HCT116 (cell line): ENCODE measurements at regions not wholly inside any gene's neighbourhood (a gene's known extent, or its start where the extent isn't known, plus 50 kb on each side); places are given as distances from the start of the nearest gene placed in this dataset.
"Not testable (repeated sequence)": the region's sequence is repeated elsewhere in the genome, so short reads cannot be mapped to it uniquely, and the experiment has no call there.

Experiments
- ATAC-seq: fragments of 200-7000 bp; cut with Tn5 transposase; 2 replicates; pipeline ENCODE4 v1.9.1; 2020; ENCODE audit warnings: mild to moderate bottlenecking, moderate library complexity
- BruUV-seq: library from RNA; stranded (reverse); fragments of 400-500 nt; replicated peaks from 2 replicates; lab custom pipeline; 2021; lab: Mats Ljungman, UMichigan
- CTCF ChIA-PET: fragments of 300-600 bp; sonication (Branson Sonifier 250); formaldehyde crosslinking; loops from one replicate; lab custom pipeline; 2021; ENCODE audit warnings: antibody characterized with exemption; lab: Charles Lee
- POLR2A ChIA-PET: fragments of 300-600, 350-600 bp; sonication (Branson Sonifier 250); formaldehyde crosslinking; loops from one replicate; lab custom pipeline; 2021; ENCODE audit warnings: antibody characterized with exemption; lab: Charles Lee
- RAD21 ChIA-PET, 2 experiments: fragments of 300-600 bp; sonication (Branson Sonifier 250); formaldehyde crosslinking; loops; one replicate each; lab custom pipeline; 2023; ENCODE audit warnings: low total read pairs in 2 of 2; ENCODE audit not compliant: uncharacterized antibody in 2 of 2, unreplicated experiment in 2 of 2, low non-redundant PET in 1 of 2; lab: Charles Lee
- DNase-seq: peaks from one replicate; pipeline ENCODE4 v3.0.0-alpha.2; 2010; ENCODE audit warnings: low read depth, low spot score
- H2AFZ ChIP-seq: fragments of 200-600 bp; shearing (Covaris generic), sonication (generic); 2 replicates; pipeline ENCODE4 v1.6.1; 2017; ENCODE audit warnings: low read depth, mixed run types, mixed read lengths, antibody characterized with exemption, low read length; ENCODE audit not compliant: poor library complexity, severe bottlenecking
- H3K27ac ChIP-seq: 2 replicates; pipeline ENCODE4 v1.5.1; 2012; ENCODE audit warnings: low read depth, low read length
- H3K27me3 ChIP-seq: fragments of 200-600 bp; sonication (generic); 2 replicates; pipeline ENCODE4 v1.6.1; 2016; ENCODE audit warnings: mixed run types, low read length, mixed read lengths; ENCODE audit not compliant: insufficient read depth
- H3K36me3 ChIP-seq, 2 experiments: fragments of 200-500 bp in 1 of 2; fragments of 200-600 bp in 1 of 2; sonication (Bioruptor generic) in 1 of 2; sonication (generic) in 1 of 2; 2 replicates each; pipeline versions ENCODE4 v1.5.1 to v1.6.1; 2014 to 2016; ENCODE audit warnings: low read length in 2 of 2, inconsistent platforms in 1 of 2, mixed read lengths in 1 of 2, mixed run types in 1 of 2; ENCODE audit not compliant: insufficient read depth in 2 of 2, control insufficient read depth in 1 of 2
- H3K4me1 ChIP-seq, 2 experiments: fragments of 200-600 bp in 1 of 2; sonication (generic) in 1 of 2; 2 replicates each; pipeline versions ENCODE4 v1.5.1 to v1.6.1; 2012 to 2017; ENCODE audit warnings: low read length in 2 of 2, inconsistent platforms in 1 of 2, mild to moderate bottlenecking in 1 of 2, mixed read lengths in 1 of 2, mixed run types in 1 of 2, moderate library complexity in 1 of 2; ENCODE audit not compliant: insufficient read depth in 2 of 2, control insufficient read depth in 1 of 2
- H3K4me2 ChIP-seq: fragments of 200-600 bp; sonication (generic); 2 replicates; pipeline ENCODE4 v1.6.1; 2017; ENCODE audit warnings: mixed run types, low read length, mixed read lengths
- H3K4me3 ChIP-seq, 2 experiments: fragments of 200-600 bp in 1 of 2; sonication (generic) in 1 of 2; replicated peaks in 1 of 2; 2 replicates each; pipeline ENCODE4 v1.5.1; 2011 to 2016; ENCODE audit warnings: low read length in 2 of 2, control low read depth in 1 of 2, low read depth in 1 of 2, mild to moderate bottlenecking in 1 of 2, mixed read lengths in 1 of 2, mixed run types in 1 of 2
- H3K79me2 ChIP-seq: fragments of 200-600 bp; sonication (generic); 2 replicates; pipeline ENCODE4 v1.6.1; 2017; ENCODE audit warnings: mild to moderate bottlenecking, mixed run types, low read length, moderate library complexity, mixed read lengths; ENCODE audit not compliant: insufficient read depth
- H3K9ac ChIP-seq: fragments of 200-600 bp; sonication (generic); 2 replicates; pipeline ENCODE4 v1.6.1; 2016; ENCODE audit warnings: low read length, mixed read lengths
- H3K9me2 ChIP-seq: fragments of 200-600 bp; sonication (generic), shearing (Covaris generic); 2 replicates; pipeline ENCODE4 v1.6.1; 2017; ENCODE audit warnings: mixed run types, mild to moderate bottlenecking, moderate library complexity; ENCODE audit not compliant: insufficient read depth
- H3K9me3 ChIP-seq, 2 experiments: fragments of 200-500 bp in 1 of 2; fragments of 200-600 bp in 1 of 2; sonication (Bioruptor generic) in 1 of 2; sonication (generic) in 1 of 2; 2 replicates each; pipeline ENCODE4 v1.6.1; 2014 to 2017; ENCODE audit warnings: low read length in 2 of 2, mixed read lengths in 2 of 2, inconsistent platforms in 1 of 2, low read depth in 1 of 2, mild to moderate bottlenecking in 1 of 2, mixed run types in 1 of 2, moderate library complexity in 1 of 2; ENCODE audit not compliant: control insufficient read depth in 1 of 2, insufficient read depth in 1 of 2
- H4K20me1 ChIP-seq: fragments of 200-600 bp; sonication (generic), shearing (Covaris generic); 2 replicates; pipeline ENCODE4 v1.6.1; 2017; ENCODE audit warnings: mixed run types, mild to moderate bottlenecking, moderate library complexity; ENCODE audit not compliant: insufficient read depth
- ELF1 ChIP-seq: IDR thresholded peaks from 2 replicates; pipeline ENCODE4 v1.6.1; 2012; ENCODE audit warnings: low read depth, borderline replicate concordance
- EZH2phosphoT487 ChIP-seq: fragments of 200-600 bp; IDR thresholded peaks from 2 replicates; pipeline ENCODE4 v1.6.1; 2018; ENCODE audit warnings: antibody characterized with exemption, borderline replicate concordance
- RAD21 ChIP-seq: IDR thresholded peaks from 2 replicates; pipeline ENCODE4 v1.6.1; 2012; ENCODE audit warnings: low read depth, mild to moderate bottlenecking
- SP1 ChIP-seq: IDR thresholded peaks from 2 replicates; pipeline ENCODE4 v1.6.1; 2012; ENCODE audit warnings: low read depth
- ZNF274 ChIP-seq: fragments of 200-500 bp; sonication (Bioruptor generic); IDR thresholded peaks from 2 replicates; pipeline ENCODE4 v1.6.1; 2014; ENCODE audit warnings: mild to moderate bottlenecking, low read depth, low read length, inconsistent platforms
- intact Hi-C: fragments of 100-400 bp; cut with micrococcal nuclease; formaldehyde crosslinking; loops from 2 replicates; pipeline ENCODE4 v1.10.0; 2022

- TF ChIP-seq ZNF274 = no peak
- TF ChIP-seq ELF1 = no peak
Observed at GRCh38 chr13:55981381-55981780, 1159.3 kb upstream of the PRR20A start (continued).

GRCh38 chr13:55984026-55984425, 1156.7 kb upstream of the PRR20A start:
- H3K9me3 ChIP-seq, H3K4me3 ChIP-seq, intact Hi-C loops, H3K27me3 ChIP-seq, H3K4me1 ChIP-seq, CTCF ChIA-PET, RAD21 ChIA-PET, H3K9me2 ChIP-seq, H3K27ac ChIP-seq, H2AFZ ChIP-seq, DNase-seq, POLR2A ChIA-PET, H3K79me2 ChIP-seq, BruUV-seq, H3K9ac ChIP-seq, ATAC-seq, H3K36me3 ChIP-seq, H4K20me1 ChIP-seq, H3K4me2 ChIP-seq: not testable (repeated sequence)

- RAD21 ChIA-PET = no interaction called here
- no TSS peak for BruUV-seq
- CTCF ChIA-PET = no interaction called here
Observed at GRCh38 chr13:55990631-55991030, 1150.1 kb upstream of the PRR20A start.

More at GRCh38 chr13:55990631-55991030, 1150.1 kb upstream of the PRR20A start:
- no peak overlapping the region for H3K9ac ChIP-seq
- intact Hi-C loops = no loop called here
- no peak overlapping the region for H2AFZ ChIP-seq
- H3K9me2 ChIP-seq = no peaks in the 10 kb centered on the region
- POLR2A ChIA-PET = no interaction called here
- no peak overlapping the region for H3K27ac ChIP-seq
- no peaks in the 10 kb centered on the region; the same call in 1 of the 2 replicates for H4K20me1 ChIP-seq
- H3K27me3 ChIP-seq = no peaks in the 10 kb centered on the region
- no peaks in the 10 kb centered on the region for H3K36me3 ChIP-seq
- H3K79me2 ChIP-seq = no peaks in the 10 kb centered on the region
- no peak for TF ChIP-seq RAD21
- TF ChIP-seq SP1 = no peak
- no peak for TF ChIP-seq EZH2phosphoT487
- H3K4me3 ChIP-seq = no peak overlapping the region
- no peak for ATAC-seq
- H3K4me2 ChIP-seq = no peak overlapping the region
- no peaks in the 10 kb centered on the region for H3K4me1 ChIP-seq
- DNase-seq = no peak
- H3K9me3 ChIP-seq = peaks cover 6 to 7% of the 10 kb centered on the region in 2 experiments; a peak in 3 of 4 replicates
